ENCODE measurements at regions not wholly inside any gene's neighbourhood (a gene's known extent, or its start where the extent isn't known, plus 50 kb on each side); places are given as distances from the start of the nearest gene placed in this dataset.

- Mint-ChIP-seq H3K27me3 (no peaks in the 10 kb centered on the region), H3K36me3 (ENCODE audit: low read depth) (peaks cover 2% of the 10 kb centered on the region), H3K4me3 (peak overlapping the region; percentile 5), H3K27ac (no peak overlapping the region), H3K4me1 (peaks cover 47% of the 10 kb centered on the region)
- ATAC-seq (no peak), DNase-seq (no peak)
- H3K9me3 ChIP-seq (ENCODE audit: control insufficient read depth, low read length, poor library complexity, severe bottlenecking) = no peaks in the 10 kb centered on the region
Measured at GRCh38 chr2:9749546-9750223, 93.6 kb upstream of the TAF1B start.

DNA sequence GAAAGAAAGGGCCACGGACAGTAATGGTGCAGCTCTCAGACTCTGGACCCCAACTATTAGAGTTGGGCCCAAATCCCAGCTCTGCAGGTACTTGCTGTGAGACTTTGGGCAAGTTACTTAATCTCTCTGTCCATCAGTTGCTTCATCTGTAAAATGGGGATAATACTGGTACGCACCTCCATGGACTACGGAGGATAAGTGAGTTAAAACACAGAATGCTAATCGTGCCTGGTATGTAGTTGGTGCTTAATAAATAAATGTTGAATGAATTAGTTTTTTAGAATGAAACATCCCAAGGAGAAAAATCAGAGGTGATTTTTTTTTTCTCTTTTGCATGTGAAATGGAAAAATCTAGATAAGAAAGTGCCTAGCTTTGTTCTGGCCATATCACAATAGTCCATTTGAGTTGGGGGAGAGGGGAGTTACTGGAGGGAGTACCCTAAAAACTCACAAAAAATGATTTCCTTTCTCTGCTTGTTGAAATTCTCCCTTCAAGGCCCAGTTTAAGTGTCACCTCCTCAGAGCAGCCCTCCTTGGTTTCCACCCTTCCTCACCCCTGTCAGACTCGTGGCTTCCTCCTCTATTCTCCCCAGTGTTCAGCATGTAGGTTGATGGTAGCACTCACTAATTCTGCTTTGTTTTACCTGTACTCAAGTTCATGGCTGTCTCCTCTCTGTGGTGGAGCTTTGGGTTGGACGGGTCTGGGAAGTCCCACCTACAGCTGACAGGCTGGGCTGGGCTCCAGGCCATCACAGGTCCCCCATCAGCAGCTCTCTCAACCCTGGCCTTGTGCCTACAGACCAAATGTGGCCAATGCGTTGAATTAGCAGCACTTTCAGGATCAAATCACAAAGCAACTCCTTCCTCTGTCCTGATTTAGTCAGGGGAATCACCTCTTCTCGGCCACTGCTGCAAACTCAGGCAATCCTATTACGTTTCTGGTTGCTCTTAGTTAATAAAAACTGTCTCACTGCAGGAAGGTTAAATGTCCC is 92.8 kb upstream of the TAF1B start:
- peaks cover 50% of the 10 kb centered on the region for H3K4me1 Mint-ChIP-seq
- H3K27ac Mint-ChIP-seq = peak overlapping the region; percentile 98
- H3K27me3 Mint-ChIP-seq = no peaks in the 10 kb centered on the region

DNA sequence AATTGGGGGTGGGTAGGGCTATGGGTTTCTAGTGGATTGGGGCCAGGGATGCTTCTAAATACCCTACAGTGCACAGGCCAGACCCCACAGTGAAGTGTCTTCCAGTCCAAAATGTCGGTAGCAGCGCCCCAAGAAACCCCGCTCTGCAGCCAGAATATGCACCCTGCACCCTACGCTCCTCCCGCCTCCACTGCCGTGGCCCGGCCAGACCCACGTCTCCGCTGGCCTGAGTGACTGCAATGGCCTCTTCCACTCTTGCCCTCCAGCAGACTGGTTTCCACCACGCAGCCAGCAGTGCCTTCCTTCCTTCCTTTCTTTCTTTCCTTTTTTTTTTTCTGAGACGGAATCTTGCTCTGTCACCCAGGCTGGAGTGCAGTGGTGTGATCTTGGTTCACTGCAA is 91.4 kb upstream of the TAF1B start:
- H3K27me3 Mint-ChIP-seq = no peaks in the 10 kb centered on the region
- peak overlapping the region; percentile 97 for H3K4me3 Mint-ChIP-seq
- H3K4me1 Mint-ChIP-seq = peaks cover 50% of the 10 kb centered on the region
- H3K9me3 ChIP-seq (ENCODE audit: control insufficient read depth, low read length, poor library complexity, severe bottlenecking) = no peaks in the 10 kb centered on the region
- no peak for ATAC-seq
- H3K27ac Mint-ChIP-seq = peak overlapping the region; percentile 98
- no peak for DNase-seq
- H3K36me3 Mint-ChIP-seq (ENCODE audit: low read depth) = peaks cover 2% of the 10 kb centered on the region

More for the DNA sequence above, 92.8 kb upstream of the TAF1B start:
- ATAC-seq (no peak), DNase-seq (no peak)
- Mint-ChIP-seq H3K36me3 (ENCODE audit: low read depth) (peaks cover 2% of the 10 kb centered on the region), H3K4me3 (peak overlapping the region; percentile 59)
- H3K9me3 ChIP-seq (ENCODE audit: control insufficient read depth, low read length, poor library complexity, severe bottlenecking) = no peaks in the 10 kb centered on the region

DNA sequence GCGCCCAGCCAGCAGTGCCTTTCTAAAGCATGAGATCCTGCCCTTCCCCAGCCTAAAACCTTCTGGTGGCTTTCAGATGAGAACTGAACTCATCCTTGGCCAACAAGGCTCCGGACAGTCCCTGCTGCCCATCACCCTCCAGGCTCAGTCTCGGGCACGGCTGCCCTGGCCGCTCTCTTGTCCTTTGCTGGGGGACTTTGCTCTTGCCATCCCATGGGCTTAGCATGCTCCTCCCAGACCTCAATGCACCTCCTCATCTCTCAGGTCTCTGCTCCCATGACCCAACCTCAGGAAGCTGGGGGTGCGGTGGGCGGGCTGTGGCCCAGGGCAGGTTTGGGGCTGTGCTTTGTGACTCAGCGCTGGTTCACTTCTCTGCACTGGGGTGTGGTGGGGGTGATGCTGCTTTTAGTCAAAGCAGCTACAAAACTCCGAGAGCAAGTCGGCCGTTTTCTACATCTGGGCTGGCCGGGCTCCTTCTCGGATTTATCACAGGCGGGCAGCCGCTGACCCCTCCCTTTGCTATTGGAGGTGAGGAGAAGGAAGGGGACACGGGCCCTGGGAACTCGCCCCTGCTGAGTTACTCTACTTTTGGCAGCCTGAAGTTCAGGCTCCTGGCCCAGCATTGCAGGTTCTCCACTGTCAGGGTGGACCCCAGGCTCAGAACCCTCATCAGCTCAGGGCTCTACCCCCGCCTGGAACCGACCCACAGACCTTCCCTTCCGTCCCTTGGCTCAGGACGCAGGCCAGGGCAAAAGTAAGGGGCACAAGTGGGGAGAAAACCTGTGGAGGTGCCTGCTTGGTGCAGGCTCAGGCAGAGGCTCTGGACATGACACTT is 90.6 kb upstream of the TAF1B start:
- peak overlapping the region; percentile 97 for H3K4me3 Mint-ChIP-seq
- peaks cover 2% of the 10 kb centered on the region for H3K36me3 Mint-ChIP-seq (ENCODE audit: low read depth)
- ATAC-seq (peak; percentile 88), DNase-seq (peak; percentile 53 to 61 (median 57))
- H3K27ac Mint-ChIP-seq = peak overlapping the region; percentile 98
- H3K9me3 ChIP-seq (ENCODE audit: control insufficient read depth, low read length, poor library complexity, severe bottlenecking) = no peaks in the 10 kb centered on the region
- peaks cover 50% of the 10 kb centered on the region for H3K4me1 Mint-ChIP-seq
- no peaks in the 10 kb centered on the region for H3K27me3 Mint-ChIP-seq

GRCh38 chr2:9753276-9753600 is 90.0 kb upstream of the TAF1B start:
- no peaks in the 10 kb centered on the region for H3K9me3 ChIP-seq (ENCODE audit: control insufficient read depth, low read length, poor library complexity, severe bottlenecking)
- H3K4me1 Mint-ChIP-seq = peaks cover 50% of the 10 kb centered on the region
- DNase-seq (peak in 1 of 3 donors; percentile 22), ATAC-seq (peak; percentile 62)
- peaks cover 2% of the 10 kb centered on the region for H3K36me3 Mint-ChIP-seq (ENCODE audit: low read depth)
- H3K27me3 Mint-ChIP-seq = no peaks in the 10 kb centered on the region
- peak overlapping the region; percentile 98 for H3K27ac Mint-ChIP-seq
- peak overlapping the region; percentile 97 for H3K4me3 Mint-ChIP-seq

DNA sequence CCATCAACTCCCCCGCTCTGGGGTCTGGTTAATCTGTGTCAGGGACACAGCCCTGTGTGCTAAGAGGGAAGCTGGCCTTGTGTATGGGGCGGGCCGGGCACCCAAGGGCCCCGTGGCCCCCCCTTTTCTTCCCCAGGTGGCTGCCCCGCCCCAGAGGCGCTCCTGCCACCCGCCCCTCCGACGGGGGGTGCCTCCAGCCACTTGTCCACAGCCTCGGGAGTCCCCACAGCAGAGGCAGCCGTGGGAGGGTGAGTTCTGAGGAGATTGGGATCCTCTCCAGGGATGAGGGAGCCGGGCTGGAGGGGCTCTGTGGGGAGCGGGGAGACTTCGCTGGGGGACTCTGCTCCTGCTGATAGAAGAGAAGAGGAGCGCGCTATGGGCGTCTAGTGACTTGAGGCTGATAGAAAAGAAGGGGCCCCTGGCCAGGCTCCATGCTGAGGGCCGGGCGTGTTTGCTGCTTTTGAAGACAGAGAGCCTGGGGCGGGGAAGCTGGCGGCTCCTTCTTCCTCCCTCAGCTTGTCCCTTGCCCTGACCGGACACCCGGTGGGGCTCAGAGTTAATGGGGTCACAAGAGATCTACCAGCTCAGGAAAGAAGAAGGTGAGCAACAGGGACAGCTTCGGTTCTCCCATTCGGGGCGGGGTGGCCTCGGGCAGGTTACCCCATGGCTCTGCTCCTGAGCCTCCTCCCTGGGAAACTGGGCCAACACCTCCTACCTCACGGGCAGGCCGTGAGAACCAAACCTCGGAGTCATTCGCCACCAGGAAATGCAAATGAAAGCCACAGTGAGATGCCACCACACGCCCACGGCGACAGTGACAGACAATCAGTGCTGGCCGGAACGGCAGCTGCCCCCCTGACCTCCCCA is 89.4 kb upstream of the TAF1B start:
- Mint-ChIP-seq H3K36me3 (ENCODE audit: low read depth) (no peaks in the 10 kb centered on the region), H3K27ac (peak overlapping the region; percentile 98), H3K27me3 (no peaks in the 10 kb centered on the region), H3K4me3 (peak overlapping the region; percentile 97), H3K4me1 (peaks cover 50% of the 10 kb centered on the region)
- DNase-seq (peak; percentile 31 to 34 (median 33)), ATAC-seq (peak; percentile 42)
- no peaks in the 10 kb centered on the region for H3K9me3 ChIP-seq (ENCODE audit: control insufficient read depth, low read length, poor library complexity, severe bottlenecking)

GRCh38 chr2:9754532-9754887 is 88.8 kb upstream of the TAF1B start:
- no peaks in the 10 kb centered on the region for H3K27me3 Mint-ChIP-seq
- DNase-seq = no peak

GRCh38 chr2:9755008-9755407 is 88.3 kb upstream of the TAF1B start:
- Mint-ChIP-seq H3K27ac (peak overlapping the region; percentile 98), H3K36me3 (ENCODE audit: low read depth) (no peaks in the 10 kb centered on the region), H3K4me1 (peaks cover 46% of the 10 kb centered on the region), H3K27me3 (no peaks in the 10 kb centered on the region), H3K4me3 (peak overlapping the region; percentile 97)
- DNase-seq (no peak), ATAC-seq (no peak)
- H3K9me3 ChIP-seq (ENCODE audit: control insufficient read depth, low read length, poor library complexity, severe bottlenecking) = no peaks in the 10 kb centered on the region

More at GRCh38 chr2:9754532-9754887, 88.8 kb upstream of the TAF1B start:
- no peaks in the 10 kb centered on the region for H3K9me3 ChIP-seq (ENCODE audit: control insufficient read depth, low read length, poor library complexity, severe bottlenecking)
- peaks cover 44% of the 10 kb centered on the region for H3K4me1 Mint-ChIP-seq
- H3K4me3 Mint-ChIP-seq = peak overlapping the region; percentile 97
- H3K27ac Mint-ChIP-seq = peak overlapping the region; percentile 98
- ATAC-seq = no peak
- H3K36me3 Mint-ChIP-seq (ENCODE audit: low read depth) = no peaks in the 10 kb centered on the region

GRCh38 chr2:9755638-9756037 is 87.6 kb upstream of the TAF1B start:
- ATAC-seq = no peak
- no peaks in the 10 kb centered on the region for H3K9me3 ChIP-seq (ENCODE audit: control insufficient read depth, low read length, poor library complexity, severe bottlenecking)
- Mint-ChIP-seq H3K36me3 (ENCODE audit: low read depth) (no peaks in the 10 kb centered on the region), H3K4me3 (no peak overlapping the region), H3K4me1 (peaks cover 51% of the 10 kb centered on the region), H3K27ac (peak overlapping the region; percentile 98), H3K27me3 (no peaks in the 10 kb centered on the region)
- DNase-seq = no peak

DNA sequence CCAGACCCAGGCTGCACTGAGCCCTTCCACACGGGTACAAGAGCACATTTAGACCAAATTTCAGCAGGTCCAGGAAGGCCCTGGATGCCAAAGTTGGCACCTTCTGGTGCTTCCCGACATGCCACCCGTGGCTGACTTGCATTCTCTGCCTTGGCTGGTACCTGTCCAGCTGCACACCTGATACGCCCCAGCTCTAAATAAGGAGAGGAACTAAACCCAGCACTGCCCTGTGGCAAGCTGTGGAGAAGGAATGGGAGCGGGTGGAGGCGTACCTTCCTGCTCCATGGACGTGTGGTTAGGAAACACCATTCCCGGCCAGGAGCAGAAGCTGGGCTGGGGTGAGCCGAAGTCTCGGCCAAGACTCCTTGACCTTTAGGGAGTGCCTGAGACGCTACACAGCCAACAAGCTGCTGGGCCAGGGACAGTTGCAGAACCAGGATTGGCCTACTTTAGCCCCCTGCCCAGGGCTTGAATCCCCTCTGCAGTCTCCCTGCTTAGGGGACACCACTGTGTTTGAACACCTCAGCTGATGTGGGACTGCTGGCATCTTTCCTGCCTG is 86.5 kb upstream of the TAF1B start:
- no peak for DNase-seq
- Mint-ChIP-seq H3K27me3 (no peaks in the 10 kb centered on the region), H3K4me3 (no peak overlapping the region), H3K36me3 (ENCODE audit: low read depth) (no peaks in the 10 kb centered on the region), H3K4me1 (peaks cover 48% of the 10 kb centered on the region), H3K27ac (no peak overlapping the region)
- H3K9me3 ChIP-seq (ENCODE audit: control insufficient read depth, low read length, poor library complexity, severe bottlenecking) = no peaks in the 10 kb centered on the region
- ATAC-seq = no peak

DNA sequence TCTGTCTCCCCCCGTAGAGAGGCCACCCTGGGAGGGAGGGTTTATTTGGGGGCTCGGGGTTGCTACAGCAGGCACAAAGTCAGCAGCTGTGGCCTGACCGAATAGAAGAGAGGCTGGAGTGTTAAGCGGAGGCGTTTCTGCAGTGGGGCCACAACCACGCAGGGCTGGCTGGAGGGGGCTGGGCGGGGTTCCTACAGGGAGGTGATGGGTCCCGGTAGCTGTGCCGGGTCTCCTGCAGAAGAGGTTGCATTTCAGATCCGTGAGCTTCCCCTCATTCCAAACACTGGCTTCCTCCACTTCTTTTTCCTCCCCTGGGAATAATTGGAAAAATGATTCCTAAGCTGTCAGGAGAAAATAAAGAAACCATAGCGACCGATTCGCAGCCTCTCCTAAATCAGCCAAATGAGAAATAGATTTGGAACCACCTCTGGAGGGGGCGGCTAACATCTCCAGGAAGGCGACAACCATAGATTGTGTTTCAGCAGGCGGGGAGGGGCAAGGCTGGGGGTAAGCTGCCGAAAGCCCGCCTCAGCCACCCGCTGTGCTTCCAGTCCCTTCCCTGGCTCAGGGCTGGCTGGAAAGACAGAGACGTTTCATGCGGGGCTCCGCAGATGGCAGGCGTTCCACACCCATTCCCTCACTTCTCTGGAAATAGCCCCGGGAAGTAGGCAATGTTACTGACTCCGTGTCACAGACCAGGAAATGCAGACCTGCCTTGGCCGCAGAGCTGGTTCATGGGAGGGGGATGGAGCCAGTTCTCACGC is 85.6 kb upstream of the TAF1B start:
- ATAC-seq (no peak), DNase-seq (no peak)
- Mint-ChIP-seq H3K4me3 (no peak overlapping the region), H3K27ac (no peak overlapping the region), H3K4me1 (peaks cover 39% of the 10 kb centered on the region), H3K27me3 (no peaks in the 10 kb centered on the region), H3K36me3 (ENCODE audit: low read depth) (no peaks in the 10 kb centered on the region)
- H3K9me3 ChIP-seq (ENCODE audit: control insufficient read depth, low read length, poor library complexity, severe bottlenecking) = no peaks in the 10 kb centered on the region

Measured in T-helper 17 cell (primary cell).